HL-60 (cell line): ENCODE measurements at regions not wholly inside any gene's neighbourhood (a gene's known extent, or its start where the extent isn't known, plus 50 kb on each side); places are given as distances from the start of the nearest gene placed in this dataset.

ENCODE experiments used
- DNase-seq, 2 experiments: peaks; one replicate each; pipeline ENCODE4 v3.0.0-alpha.2; 2010 to 2020; ENCODE audit warnings: low read depth in 1 of 2, low spot score in 1 of 2
- H3K27ac ChIP-seq: fragments of 250-450 bp; sonication (Bioruptor Pico); replicated peaks from 2 replicates; pipeline ENCODE4 v1.5.1; 2020; ENCODE audit warnings: mild to moderate bottlenecking, moderate library complexity
- H3K27me3 ChIP-seq: fragments of 250-450 bp; sonication (Bioruptor Pico); 2 replicates; pipeline ENCODE4 v1.5.1; 2021; ENCODE audit warnings: mild to moderate bottlenecking, moderate library complexity; ENCODE audit not compliant: insufficient read depth, poor library complexity, severe bottlenecking
- H3K4me3 ChIP-seq: replicated peaks from 2 replicates; pipeline ENCODE4 v1.5.1; 2011; ENCODE audit warnings: mild to moderate bottlenecking, control low read depth, low read length; ENCODE audit not compliant: insufficient read depth
- GABPA ChIP-seq: IDR thresholded peaks from 2 replicates; pipeline ENCODE4 v1.6.1; 2012; ENCODE audit warnings: low read depth
- POLR2AphosphoS5 ChIP-seq: IDR thresholded peaks from 2 replicates; pipeline ENCODE4 v1.6.1; 2012; ENCODE audit warnings: low read depth
- SPI1 ChIP-seq: IDR thresholded peaks from 2 replicates; pipeline ENCODE4 v1.6.1; 2012; ENCODE audit warnings: low read depth, mild to moderate bottlenecking, borderline replicate concordance
- TF ChIP-seq, protein P1 (sequence below): IDR thresholded peaks from 2 replicates; pipeline ENCODE4 v1.6.1; 2012; ENCODE audit warnings: low read depth; ENCODE audit not compliant: insufficient replicate concordance
- TF ChIP-seq, protein P2 (sequence below): IDR thresholded peaks from one replicate; pipeline ENCODE4 v1.5.1; 2011; ENCODE audit warnings: low read length, control low read depth, inconsistent platforms; ENCODE audit not compliant: insufficient read depth

DNA sequence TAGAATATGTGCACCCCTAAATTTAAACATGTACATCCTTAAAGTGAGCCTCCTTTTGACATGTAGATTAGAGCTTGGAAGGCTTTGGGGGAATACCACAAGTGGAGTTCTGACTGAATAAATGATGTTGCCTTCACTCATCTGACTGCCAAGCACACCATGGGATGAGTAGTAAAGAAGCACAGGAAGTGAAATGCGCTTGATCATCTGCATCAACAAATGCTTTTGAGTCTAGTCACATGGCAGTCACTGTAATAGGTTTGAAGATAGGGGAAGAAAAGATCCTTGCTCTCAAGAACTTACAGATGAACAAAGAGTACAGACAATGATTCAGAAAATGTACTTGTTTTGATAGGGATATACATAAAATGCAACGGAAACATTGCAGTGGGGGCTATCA, 62.0 kb upstream of the STARD4 start:
- no peak for DNase-seq
- TF ChIP-seq GABPA (no peak), SPI1 (no peak), POLR2AphosphoS5 (no peak)
- TF ChIP-seq, protein P1, sequence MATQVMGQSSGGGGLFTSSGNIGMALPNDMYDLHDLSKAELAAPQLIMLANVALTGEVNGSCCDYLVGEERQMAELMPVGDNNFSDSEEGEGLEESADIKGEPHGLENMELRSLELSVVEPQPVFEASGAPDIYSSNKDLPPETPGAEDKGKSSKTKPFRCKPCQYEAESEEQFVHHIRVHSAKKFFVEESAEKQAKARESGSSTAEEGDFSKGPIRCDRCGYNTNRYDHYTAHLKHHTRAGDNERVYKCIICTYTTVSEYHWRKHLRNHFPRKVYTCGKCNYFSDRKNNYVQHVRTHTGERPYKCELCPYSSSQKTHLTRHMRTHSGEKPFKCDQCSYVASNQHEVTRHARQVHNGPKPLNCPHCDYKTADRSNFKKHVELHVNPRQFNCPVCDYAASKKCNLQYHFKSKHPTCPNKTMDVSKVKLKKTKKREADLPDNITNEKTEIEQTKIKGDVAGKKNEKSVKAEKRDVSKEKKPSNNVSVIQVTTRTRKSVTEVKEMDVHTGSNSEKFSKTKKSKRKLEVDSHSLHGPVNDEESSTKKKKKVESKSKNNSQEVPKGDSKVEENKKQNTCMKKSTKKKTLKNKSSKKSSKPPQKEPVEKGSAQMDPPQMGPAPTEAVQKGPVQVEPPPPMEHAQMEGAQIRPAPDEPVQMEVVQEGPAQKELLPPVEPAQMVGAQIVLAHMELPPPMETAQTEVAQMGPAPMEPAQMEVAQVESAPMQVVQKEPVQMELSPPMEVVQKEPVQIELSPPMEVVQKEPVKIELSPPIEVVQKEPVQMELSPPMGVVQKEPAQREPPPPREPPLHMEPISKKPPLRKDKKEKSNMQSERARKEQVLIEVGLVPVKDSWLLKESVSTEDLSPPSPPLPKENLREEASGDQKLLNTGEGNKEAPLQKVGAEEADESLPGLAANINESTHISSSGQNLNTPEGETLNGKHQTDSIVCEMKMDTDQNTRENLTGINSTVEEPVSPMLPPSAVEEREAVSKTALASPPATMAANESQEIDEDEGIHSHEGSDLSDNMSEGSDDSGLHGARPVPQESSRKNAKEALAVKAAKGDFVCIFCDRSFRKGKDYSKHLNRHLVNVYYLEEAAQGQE = no peak
- TF ChIP-seq, protein P2, sequence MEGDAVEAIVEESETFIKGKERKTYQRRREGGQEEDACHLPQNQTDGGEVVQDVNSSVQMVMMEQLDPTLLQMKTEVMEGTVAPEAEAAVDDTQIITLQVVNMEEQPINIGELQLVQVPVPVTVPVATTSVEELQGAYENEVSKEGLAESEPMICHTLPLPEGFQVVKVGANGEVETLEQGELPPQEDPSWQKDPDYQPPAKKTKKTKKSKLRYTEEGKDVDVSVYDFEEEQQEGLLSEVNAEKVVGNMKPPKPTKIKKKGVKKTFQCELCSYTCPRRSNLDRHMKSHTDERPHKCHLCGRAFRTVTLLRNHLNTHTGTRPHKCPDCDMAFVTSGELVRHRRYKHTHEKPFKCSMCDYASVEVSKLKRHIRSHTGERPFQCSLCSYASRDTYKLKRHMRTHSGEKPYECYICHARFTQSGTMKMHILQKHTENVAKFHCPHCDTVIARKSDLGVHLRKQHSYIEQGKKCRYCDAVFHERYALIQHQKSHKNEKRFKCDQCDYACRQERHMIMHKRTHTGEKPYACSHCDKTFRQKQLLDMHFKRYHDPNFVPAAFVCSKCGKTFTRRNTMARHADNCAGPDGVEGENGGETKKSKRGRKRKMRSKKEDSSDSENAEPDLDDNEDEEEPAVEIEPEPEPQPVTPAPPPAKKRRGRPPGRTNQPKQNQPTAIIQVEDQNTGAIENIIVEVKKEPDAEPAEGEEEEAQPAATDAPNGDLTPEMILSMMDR = no peak
- no peak overlapping the region for H3K27ac ChIP-seq
- no peak overlapping the region for H3K4me3 ChIP-seq
- no peaks in the 10 kb centered on the region for H3K27me3 ChIP-seq

DNA sequence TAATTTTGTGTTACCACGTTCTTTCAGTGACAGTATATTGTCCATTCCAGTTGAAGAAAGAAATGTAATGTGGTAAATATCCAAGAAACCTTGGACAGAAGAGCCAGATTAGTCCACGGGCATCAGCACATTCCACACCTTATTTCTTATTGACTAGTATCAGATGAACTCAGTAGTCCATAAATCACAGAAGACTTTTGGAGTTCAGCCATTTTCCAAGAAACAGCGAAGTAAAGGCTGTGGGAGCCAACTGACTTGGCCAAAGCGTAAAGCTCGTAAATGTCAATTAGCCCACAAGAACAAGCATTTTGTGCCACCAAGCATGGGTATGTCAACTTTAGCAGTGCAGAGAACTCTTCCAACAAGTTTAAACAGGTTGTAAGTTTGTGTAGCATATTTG, 60.2 kb upstream of the STARD4 start:
- no peak overlapping the region for H3K27ac ChIP-seq
- DNase-seq = no peak
- no peak overlapping the region for H3K4me3 ChIP-seq
- H3K27me3 ChIP-seq = no peaks in the 10 kb centered on the region
- TF ChIP-seq SPI1 (no peak), GABPA (no peak), POLR2AphosphoS5 (no peak)
- TF ChIP-seq, protein P2 = no peak
- TF ChIP-seq, protein P1 = no peak

DNA sequence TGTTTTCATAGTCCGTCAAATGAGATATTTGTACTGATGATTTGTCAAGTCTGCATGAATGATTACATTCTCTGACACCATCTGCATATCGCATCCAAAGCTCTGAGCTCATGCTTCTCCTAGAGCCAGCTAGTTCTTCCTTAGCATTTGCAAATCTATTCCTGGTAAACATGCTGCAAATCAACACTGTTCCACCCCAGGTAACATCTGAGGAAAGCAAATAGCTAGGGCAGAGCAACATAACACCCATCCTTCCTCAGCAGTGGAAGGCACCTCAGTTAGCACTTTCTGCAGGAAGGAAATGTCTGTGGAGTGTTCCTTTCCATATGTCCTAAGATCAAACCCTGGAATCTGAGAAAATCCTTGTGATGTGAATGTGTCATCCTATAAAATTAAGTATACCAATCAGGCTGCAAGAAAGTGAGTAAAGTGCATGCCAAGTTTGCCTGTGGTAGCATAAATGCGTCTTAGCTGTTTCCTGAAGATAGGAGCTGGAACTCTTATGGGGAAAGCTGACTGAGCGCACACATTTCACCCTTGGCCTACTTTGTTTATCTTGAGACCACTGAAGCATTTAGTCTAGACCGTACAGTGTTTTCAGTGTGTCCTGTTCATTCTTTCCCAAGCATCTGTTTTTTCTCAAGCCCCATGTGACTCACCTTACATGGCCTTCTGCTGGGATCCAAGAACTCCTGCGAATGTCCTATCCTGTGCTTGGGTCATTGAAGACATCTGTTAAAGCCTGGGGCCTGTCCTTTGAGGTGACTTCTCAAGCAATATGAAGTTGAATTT, 50.9 kb upstream of the STARD4 start:
- no peak for DNase-seq
- H3K27me3 ChIP-seq = no peaks in the 10 kb centered on the region
- no peak for TF ChIP-seq GABPA
- TF ChIP-seq, protein P1 = no peak
- TF ChIP-seq, protein P2 = no peak
- TF ChIP-seq POLR2AphosphoS5 = no peak
- TF ChIP-seq SPI1 = no peak
- H3K27ac ChIP-seq = no peak overlapping the region
- no peak overlapping the region for H3K4me3 ChIP-seq
